Breast epithelium (tissue), 3 donors: ENCODE measurements at regions not wholly inside any gene's neighbourhood (a gene's known extent, or its start where the extent isn't known, plus 50 kb on each side); places are given as distances from the start of the nearest gene placed in this dataset.

Experiments used
- CTCF ChIP-seq, 3 donors: fragments of 450-650 bp; IDR thresholded peaks; one replicate each; pipeline ENCODE4 v1.5.1; 2016 to 2017; ENCODE audit warnings: antibody characterized with exemption in 3 of 3, mild to moderate bottlenecking in 3 of 3, moderate library complexity in 3 of 3
- POLR2A ChIP-seq: fragments of 450-650 bp; IDR thresholded peaks from one replicate; pipeline ENCODE4 v1.6.1; 2016; ENCODE audit warnings: antibody characterized with exemption, mild to moderate bottlenecking, moderate library complexity
- POLR2AphosphoS5 ChIP-seq, 3 donors: sonication (generic); formaldehyde crosslinking; IDR thresholded peaks; one replicate each; pipeline ENCODE4 v1.6.1; 2017; ENCODE audit warnings: antibody characterized with exemption in 3 of 3

- TF ChIP-seq POLR2AphosphoS5 (IDR thresholded peaks at IDR 0.05) (no peak), CTCF (IDR thresholded peaks at IDR 0.05) (no peak), POLR2A (no peak)
Measured at GRCh38 chr15:37520026-37520425, 414.4 kb upstream of the TMCO5A start.
